ENCODE measurements at regions not wholly inside any gene's neighbourhood (a gene's known extent, or its start where the extent isn't known, plus 50 kb on each side); places are given as distances from the start of the nearest gene placed in this dataset.

DNA sequence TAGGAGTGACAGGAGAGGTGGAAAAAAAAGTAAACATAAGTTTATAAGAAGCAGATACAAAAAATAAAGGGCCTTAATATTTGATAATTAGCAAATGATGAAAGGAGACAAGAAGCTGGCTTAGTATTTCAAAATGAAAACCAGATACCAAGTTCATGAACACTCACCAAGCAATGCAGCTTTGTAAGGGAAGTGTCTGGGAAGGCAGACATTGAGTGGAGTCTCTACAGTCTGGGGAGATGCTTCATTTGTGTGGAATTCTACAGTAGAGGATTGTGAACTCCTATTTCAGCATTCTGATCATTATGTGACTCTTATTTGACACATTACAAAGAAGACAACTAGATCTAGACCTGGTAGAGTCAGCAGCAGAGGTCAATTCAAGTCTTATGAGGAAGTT lies 1072.7 kb downstream of the DSC3 start:
- H3K4me3 Mint-ChIP-seq: no peak overlapping the region
- POLR2A ChIA-PET: no interaction called here

GRCh38 chr18:29962579-29962978 lies 1080.0 kb downstream of the DSC3 start:
- Mint-ChIP-seq H3K9me3 (peaks cover 5% of the 10 kb centered on the region), H3K27me3 (no peaks in the 10 kb centered on the region), H3K4me3 (no peak overlapping the region), H3K36me3 (ENCODE audit: low read depth) (no peaks in the 10 kb centered on the region), H3K4me1 (no peaks in the 10 kb centered on the region), H3K27ac (no peak overlapping the region)
- POLR2A ChIA-PET: no interaction called here
- no peak for DNase-seq
- CTCF ChIA-PET: no interaction called here

More for the DNA sequence above, 1072.7 kb downstream of the DSC3 start:
- no peaks in the 10 kb centered on the region for H3K36me3 Mint-ChIP-seq (ENCODE audit: low read depth)
- H3K27me3 Mint-ChIP-seq: no peaks in the 10 kb centered on the region
- no peak for DNase-seq
- peaks cover 3% of the 10 kb centered on the region for H3K9me3 Mint-ChIP-seq
- CTCF ChIA-PET: no interaction called here
- H3K27ac Mint-ChIP-seq: no peak overlapping the region
- no peaks in the 10 kb centered on the region for H3K4me1 Mint-ChIP-seq

DNA sequence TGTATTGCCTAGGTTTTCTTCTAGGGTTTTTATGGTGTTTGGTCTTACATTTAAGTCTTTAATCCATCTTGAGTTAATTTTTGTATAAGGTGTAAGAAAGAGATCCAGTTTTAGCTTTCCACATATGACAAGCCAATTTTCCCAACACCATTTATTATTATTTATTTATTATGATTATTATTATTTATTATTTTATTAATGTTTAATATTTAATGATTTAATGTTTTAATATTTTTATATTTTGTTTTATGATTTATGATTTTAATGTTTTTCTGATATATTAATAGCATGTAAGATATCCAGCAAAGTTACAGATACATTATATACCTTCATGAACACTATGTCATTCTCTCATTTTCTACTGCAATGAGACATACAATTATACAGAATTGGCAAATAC lies 1082.0 kb downstream of the DSC3 start:
- no peaks in the 10 kb centered on the region for H3K36me3 Mint-ChIP-seq (ENCODE audit: low read depth)
- no peak for DNase-seq
- H3K4me1 Mint-ChIP-seq: no peaks in the 10 kb centered on the region
- no peak overlapping the region for H3K27ac Mint-ChIP-seq
- H3K4me3 Mint-ChIP-seq: no peak overlapping the region
- ChIA-PET POLR2A (no interaction called here), CTCF (no interaction called here)
- no peaks in the 10 kb centered on the region for H3K27me3 Mint-ChIP-seq
- H3K9me3 Mint-ChIP-seq: peaks cover 5% of the 10 kb centered on the region

DNA sequence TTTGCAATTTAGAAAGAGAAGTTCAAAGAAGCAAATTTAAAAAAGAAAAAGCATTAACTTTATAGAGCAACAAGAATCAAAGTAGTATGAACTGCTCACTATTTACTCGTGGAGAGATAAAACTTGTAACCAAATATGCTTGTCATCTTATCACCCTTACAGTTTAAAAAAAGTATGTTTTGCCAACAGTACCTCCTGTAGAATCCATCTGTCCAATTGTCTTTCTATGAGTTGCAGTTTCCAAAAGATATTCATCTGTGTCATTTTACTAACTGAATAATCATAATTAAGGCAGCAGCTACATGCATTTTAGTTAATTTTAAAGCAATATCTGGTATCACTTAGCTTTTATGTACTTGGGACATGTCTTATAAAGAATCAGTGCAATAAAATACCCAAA lies 1112.3 kb downstream of the DSC3 start:
- no peak for DNase-seq
- no peak overlapping the region for H3K4me3 Mint-ChIP-seq
- CTCF ChIA-PET: no interaction called here
- H3K9me3 Mint-ChIP-seq: peaks cover 15% of the 10 kb centered on the region
- POLR2A ChIA-PET: no interaction called here
- H3K27me3 Mint-ChIP-seq: no peaks in the 10 kb centered on the region
- no peaks in the 10 kb centered on the region for H3K4me1 Mint-ChIP-seq
- H3K36me3 Mint-ChIP-seq (ENCODE audit: low read depth): no peaks in the 10 kb centered on the region
- no peak overlapping the region for H3K27ac Mint-ChIP-seq

- H3K9me3 Mint-ChIP-seq: peaks cover 9% of the 10 kb centered on the region
- ChIA-PET CTCF (no interaction called here), POLR2A (no interaction called here)
- no peak overlapping the region for H3K27ac Mint-ChIP-seq
- DNase-seq: no peak
- no peaks in the 10 kb centered on the region for H3K27me3 Mint-ChIP-seq
- no peaks in the 10 kb centered on the region for H3K4me1 Mint-ChIP-seq
- H3K36me3 Mint-ChIP-seq (ENCODE audit: low read depth): no peaks in the 10 kb centered on the region
- H3K4me3 Mint-ChIP-seq: no peak overlapping the region
These were observed 1114.5 kb downstream of the DSC3 start for GRCh38 chr18:29928081-29928480.

DNA sequence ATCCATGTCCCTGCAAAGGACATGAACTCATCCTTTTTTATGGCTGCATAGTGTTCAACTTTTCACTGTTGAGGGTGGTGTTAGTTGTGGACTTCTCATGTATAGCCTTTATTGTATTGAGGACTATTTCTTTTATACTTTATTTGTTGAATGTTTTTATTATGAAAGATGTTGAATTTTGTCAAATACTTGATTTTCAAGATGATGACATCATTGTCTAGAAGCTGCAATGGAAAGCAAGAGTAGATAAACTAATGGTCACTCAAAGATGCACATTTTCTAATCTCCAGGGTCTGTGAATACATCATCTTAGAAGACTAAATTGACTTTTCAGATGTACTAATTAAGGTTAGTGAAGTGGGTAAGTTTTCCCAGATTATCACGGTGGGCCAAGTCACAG lies 1117.0 kb downstream of the DSC3 start:
- Mint-ChIP-seq H3K36me3 (ENCODE audit: low read depth) (no peaks in the 10 kb centered on the region), H3K9me3 (peaks cover 8% of the 10 kb centered on the region), H3K27me3 (no peaks in the 10 kb centered on the region), H3K4me1 (no peaks in the 10 kb centered on the region), H3K27ac (no peak overlapping the region), H3K4me3 (no peak overlapping the region)
- CTCF ChIA-PET: no interaction called here
- POLR2A ChIA-PET: no interaction called here
- no peak for DNase-seq

DNA sequence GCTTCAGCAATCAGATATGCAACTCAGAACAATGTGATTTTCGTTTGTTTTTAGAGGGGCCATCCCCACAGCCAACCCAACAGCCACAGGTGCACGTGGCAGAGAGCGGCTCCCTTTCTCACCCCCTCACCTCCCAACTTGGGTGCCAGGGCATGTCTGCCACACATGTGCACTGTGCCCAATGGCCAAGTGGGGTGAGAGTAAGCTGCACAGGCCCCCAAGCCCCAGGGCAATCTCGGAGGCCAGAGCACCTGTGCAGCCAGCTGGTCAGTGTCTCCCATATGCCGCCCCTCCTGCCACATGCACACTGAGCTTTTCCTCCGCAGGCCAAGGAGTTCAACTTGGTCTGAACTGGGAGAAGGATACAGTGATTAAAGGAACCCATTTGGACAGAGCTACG lies 1130.2 kb downstream of the DSC3 start:
- POLR2A ChIA-PET: no interaction called here
- CTCF ChIA-PET: no interaction called here

GRCh38 chr18:29892960-29893558 lies 1149.5 kb downstream of the DSC3 start:
- no peak overlapping the region for H3K27ac Mint-ChIP-seq
- H3K27me3 Mint-ChIP-seq: no peaks in the 10 kb centered on the region
- no peak for DNase-seq
- CTCF ChIA-PET: no interaction called here
- no peaks in the 10 kb centered on the region for H3K4me1 Mint-ChIP-seq
- no peaks in the 10 kb centered on the region for H3K36me3 Mint-ChIP-seq (ENCODE audit: low read depth)
- POLR2A ChIA-PET: no interaction called here
- no peak overlapping the region for H3K4me3 Mint-ChIP-seq
- peaks cover 6% of the 10 kb centered on the region for H3K9me3 Mint-ChIP-seq

More for the DNA sequence above, 1130.2 kb downstream of the DSC3 start:
- no peak overlapping the region for H3K27ac Mint-ChIP-seq
- no peaks in the 10 kb centered on the region for H3K36me3 Mint-ChIP-seq (ENCODE audit: low read depth)
- no peaks in the 10 kb centered on the region for H3K27me3 Mint-ChIP-seq
- peaks cover 15% of the 10 kb centered on the region for H3K9me3 Mint-ChIP-seq
- no peak overlapping the region for H3K4me3 Mint-ChIP-seq
- no peaks in the 10 kb centered on the region for H3K4me1 Mint-ChIP-seq
- DNase-seq: no peak

DNA sequence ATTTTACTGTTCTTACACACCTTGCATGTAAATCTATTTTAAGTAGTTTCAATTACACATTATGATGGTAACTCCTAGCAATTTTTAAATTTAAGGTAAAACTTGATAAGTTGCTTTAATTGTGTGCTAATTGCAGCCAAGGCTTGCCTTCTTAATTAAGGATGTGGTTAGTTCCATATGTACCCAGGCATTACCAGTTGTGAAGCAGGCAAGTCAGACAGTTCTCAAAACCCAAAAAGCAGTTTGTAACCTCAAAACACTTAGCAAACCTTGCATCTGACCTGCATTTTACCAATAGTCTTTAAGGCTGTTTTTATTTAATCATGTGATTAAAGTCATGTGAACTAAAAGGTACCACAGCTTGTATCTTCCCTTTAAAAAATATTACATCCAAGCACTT lies 1159.4 kb downstream of the DSC3 start:
- CTCF ChIA-PET: no interaction called here
- Mint-ChIP-seq H3K27ac (no peak overlapping the region), H3K4me1 (no peaks in the 10 kb centered on the region)

GRCh38 chr18:29882620-29883019 lies 1159.9 kb downstream of the DSC3 start:
- H3K4me3 Mint-ChIP-seq: no peak overlapping the region
- no peak overlapping the region for H3K27ac Mint-ChIP-seq
- CTCF ChIA-PET: no interaction called here
- DNase-seq: no peak
- no peaks in the 10 kb centered on the region for H3K36me3 Mint-ChIP-seq (ENCODE audit: low read depth)
- H3K27me3 Mint-ChIP-seq: no peaks in the 10 kb centered on the region
- H3K9me3 Mint-ChIP-seq: no peaks in the 10 kb centered on the region
- no peaks in the 10 kb centered on the region for H3K4me1 Mint-ChIP-seq
- POLR2A ChIA-PET: no interaction called here

More for the DNA sequence above, 1159.4 kb downstream of the DSC3 start:
- H3K9me3 Mint-ChIP-seq: no peaks in the 10 kb centered on the region
- POLR2A ChIA-PET: no interaction called here
- H3K27me3 Mint-ChIP-seq: no peaks in the 10 kb centered on the region
- no peak for DNase-seq
- no peak overlapping the region for H3K4me3 Mint-ChIP-seq
- H3K36me3 Mint-ChIP-seq (ENCODE audit: low read depth): no peaks in the 10 kb centered on the region

DNA sequence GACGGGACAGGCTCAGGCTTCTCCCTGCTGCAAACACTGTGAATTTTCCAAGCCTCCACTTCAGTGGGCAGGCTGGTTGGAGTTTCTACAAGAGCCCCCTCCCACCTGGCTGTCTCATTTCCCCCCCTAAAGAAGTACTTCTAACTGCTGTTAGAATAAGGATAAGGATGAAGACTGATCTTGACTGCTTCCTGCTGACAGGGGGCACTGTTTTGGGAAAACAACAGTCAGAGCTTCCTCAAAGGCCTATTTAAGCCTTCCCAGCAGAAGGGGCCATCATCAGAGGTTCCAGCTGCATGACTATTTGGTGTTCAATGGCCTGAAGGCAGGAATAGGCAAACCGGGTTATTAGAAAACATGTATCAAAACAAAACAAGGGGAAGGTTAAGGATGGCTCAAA lies 1162.8 kb downstream of the DSC3 start:
- DNase-seq: no peak
- CTCF ChIA-PET: no interaction called here
- POLR2A ChIA-PET: no interaction called here
- no peak overlapping the region for H3K27ac Mint-ChIP-seq
- no peaks in the 10 kb centered on the region for H3K4me1 Mint-ChIP-seq
- no peaks in the 10 kb centered on the region for H3K27me3 Mint-ChIP-seq
- no peaks in the 10 kb centered on the region for H3K9me3 Mint-ChIP-seq
- no peak overlapping the region for H3K4me3 Mint-ChIP-seq
- H3K36me3 Mint-ChIP-seq (ENCODE audit: low read depth): no peaks in the 10 kb centered on the region

DNA sequence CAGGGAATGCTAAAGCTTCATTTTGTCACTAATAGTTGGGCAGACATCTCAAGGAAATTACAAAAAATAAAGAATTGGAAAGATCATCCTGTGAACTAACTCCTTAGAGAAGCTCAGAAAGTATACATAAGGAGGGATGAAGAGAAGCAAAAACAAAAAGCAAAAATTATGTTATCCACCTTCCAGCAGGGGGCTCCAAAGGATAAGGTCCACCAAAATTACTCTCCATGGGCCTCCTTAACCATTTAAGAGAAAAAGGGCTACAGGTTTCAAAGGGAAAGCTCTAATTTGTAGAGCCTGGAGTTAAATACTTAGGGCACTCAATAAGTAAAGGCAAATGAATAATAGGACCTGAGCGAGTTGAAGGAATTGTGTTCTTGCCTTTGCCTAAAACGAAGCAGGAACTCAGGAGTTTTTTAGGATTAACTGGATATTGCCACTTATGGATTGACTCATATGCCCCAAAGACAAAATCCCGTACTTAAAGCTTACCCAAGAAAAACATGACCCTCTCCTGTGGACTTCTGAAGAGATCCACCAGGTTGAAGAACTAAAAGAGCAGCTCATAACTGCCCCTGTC lies 1167.9 kb downstream of the DSC3 start:
- POLR2A ChIA-PET: no interaction called here
- H3K4me1 Mint-ChIP-seq: no peaks in the 10 kb centered on the region
- DNase-seq: no peak

DNA sequence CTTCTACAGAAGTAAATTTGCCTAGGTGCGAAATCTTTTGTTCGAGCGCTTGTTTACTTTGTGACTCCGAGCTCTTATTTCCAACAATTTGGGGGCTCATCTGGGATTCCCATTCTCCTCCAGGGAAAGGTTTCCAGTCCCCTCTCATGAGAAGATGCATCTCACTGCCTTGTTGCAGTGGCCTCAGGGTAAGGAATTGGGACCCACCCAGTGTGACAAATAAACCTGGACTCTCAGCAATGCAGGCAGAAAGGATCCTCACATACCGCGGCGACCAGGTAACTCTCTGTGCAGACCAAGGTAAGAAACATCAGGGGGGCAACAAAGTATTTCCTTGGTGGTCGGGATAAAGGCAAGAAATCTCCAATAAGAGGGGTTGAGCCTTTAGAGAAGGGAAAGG lies 1169.3 kb downstream of the DSC3 start:
- no peak overlapping the region for H3K4me3 Mint-ChIP-seq

More for the DNA sequence above, 1167.9 kb downstream of the DSC3 start:
- CTCF ChIA-PET: no interaction called here
- Mint-ChIP-seq H3K27ac (no peak overlapping the region), H3K36me3 (ENCODE audit: low read depth) (no peaks in the 10 kb centered on the region), H3K4me3 (no peak overlapping the region), H3K27me3 (no peaks in the 10 kb centered on the region), H3K9me3 (no peaks in the 10 kb centered on the region)

DNA sequence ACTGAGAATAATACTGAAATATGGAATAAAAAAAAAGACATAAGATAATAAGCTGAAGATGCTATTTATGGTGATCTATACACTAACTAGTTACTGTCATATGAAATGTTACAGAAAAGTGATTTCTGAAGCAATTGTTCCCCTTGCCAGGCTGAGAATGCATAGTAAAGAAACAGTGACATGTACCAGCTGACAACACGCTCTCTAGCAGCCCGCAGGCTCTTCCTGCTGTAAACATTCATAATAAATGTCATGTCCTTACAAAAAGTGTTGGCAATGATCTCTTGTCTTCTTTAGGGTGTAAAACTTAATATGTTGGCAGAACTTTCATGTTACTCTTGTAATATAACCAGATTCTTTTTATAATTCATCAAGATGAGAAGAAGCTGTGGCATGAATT lies 1171.3 kb downstream of the DSC3 start:
- Mint-ChIP-seq H3K27me3 (no peaks in the 10 kb centered on the region), H3K27ac (no peak overlapping the region), H3K4me1 (no peaks in the 10 kb centered on the region), H3K9me3 (no peaks in the 10 kb centered on the region), H3K4me3 (no peak overlapping the region), H3K36me3 (ENCODE audit: low read depth) (no peaks in the 10 kb centered on the region)
- CTCF ChIA-PET: no interaction called here
- no peak for DNase-seq
- POLR2A ChIA-PET: no interaction called here

More for the DNA sequence above, 1169.3 kb downstream of the DSC3 start:
- no peak for DNase-seq
- CTCF ChIA-PET: no interaction called here
- no peak overlapping the region for H3K27ac Mint-ChIP-seq
- POLR2A ChIA-PET: no interaction called here
- H3K4me1 Mint-ChIP-seq: no peaks in the 10 kb centered on the region
- H3K27me3 Mint-ChIP-seq: no peaks in the 10 kb centered on the region
- H3K9me3 Mint-ChIP-seq: no peaks in the 10 kb centered on the region
- no peaks in the 10 kb centered on the region for H3K36me3 Mint-ChIP-seq (ENCODE audit: low read depth)

Measured in activated CD4-positive, alpha-beta T cell treated with anti-CD3 and anti-CD28 coated beads, Interleukin-2, amount 10 ng/mL, durations not matched to agents 7 days and 5 days (primary cell).